HG02943 (cell line): ENCODE measurements at regions not wholly inside any gene's neighbourhood (a gene's known extent, or its start where the extent isn't known, plus 50 kb on each side); places are given as distances from the start of the nearest gene placed in this dataset.

ENCODE experiments used
- ATAC-seq: cut with Tn5 transposase; IDR thresholded peaks from one replicate; pipeline ENCODE4 v1.9.1; 2021; ENCODE audit warnings: mild to moderate bottlenecking, low read depth, moderate library complexity; ENCODE audit not compliant: unreplicated experiment

- no peak for ATAC-seq
Measured at GRCh38 chr5:61680247-61680646, 348.2 kb downstream of the ZSWIM6 start.

- no peak for ATAC-seq
Measured at GRCh38 chr5:61683148-61683547, 351.1 kb downstream of the ZSWIM6 start.

- no peak for ATAC-seq
Measured at GRCh38 chr5:61683926-61684325, 351.9 kb downstream of the ZSWIM6 start.

- ATAC-seq: no peak
Measured at GRCh38 chr5:61686491-61687257, 354.6 kb downstream of the ZSWIM6 start.

GRCh38 chr5:61687371-61687770, 355.3 kb downstream of the ZSWIM6 start:
- no peak for ATAC-seq

- ATAC-seq: no peak
Measured at GRCh38 chr5:61689153-61689846, 357.2 kb downstream of the ZSWIM6 start.

GRCh38 chr5:61697809-61698558, 365.9 kb downstream of the ZSWIM6 start:
- no peak for ATAC-seq

- no peak for ATAC-seq
Measured at GRCh38 chr5:61701877-61702602, 370.0 kb downstream of the ZSWIM6 start.

- no peak for ATAC-seq
Measured at GRCh38 chr5:61702784-61703183, 370.7 kb downstream of the ZSWIM6 start.

GRCh38 chr5:61704289-61704688, 372.2 kb downstream of the ZSWIM6 start:
- ATAC-seq: no peak

GRCh38 chr5:61706751-61707150, 374.7 kb downstream of the ZSWIM6 start:
- ATAC-seq: no peak

GRCh38 chr5:61719124-61719523, 387.1 kb downstream of the ZSWIM6 start:
- ATAC-seq: no peak

- no peak for ATAC-seq
Measured at GRCh38 chr5:61720829-61721228, 388.8 kb downstream of the ZSWIM6 start.

- ATAC-seq: no peak
Measured at GRCh38 chr5:61724102-61724501, 392.0 kb downstream of the ZSWIM6 start.

GRCh38 chr5:61728287-61728686, 396.2 kb downstream of the ZSWIM6 start:
- ATAC-seq: no peak

- no peak for ATAC-seq
Measured at GRCh38 chr5:61730866-61731265, 398.8 kb downstream of the ZSWIM6 start.

- ATAC-seq: no peak
Measured at GRCh38 chr5:61731267-61731945, 399.3 kb downstream of the ZSWIM6 start.

GRCh38 chr5:61731946-61732314, 399.9 kb downstream of the ZSWIM6 start:
- ATAC-seq: no peak

GRCh38 chr5:61732369-61732768, 400.3 kb downstream of the ZSWIM6 start:
- no peak for ATAC-seq

GRCh38 chr5:61732796-61733195, 400.7 kb downstream of the ZSWIM6 start:
- ATAC-seq: no peak
